Loucy (cell line): ENCODE measurements at regions not wholly inside any gene's neighbourhood (a gene's known extent, or its start where the extent isn't known, plus 50 kb on each side); places are given as distances from the start of the nearest gene placed in this dataset.

Source experiments
- H2AFZ ChIP-seq: fragments of 200-600 bp; sonication (generic); 2 replicates; pipeline ENCODE4 v1.6.0; 2016; ENCODE audit warnings: antibody characterized with exemption, mild to moderate bottlenecking, low read length, moderate library complexity
- H3F3A ChIP-seq: fragments of 200-600 bp; 2 replicates; pipeline ENCODE4 v1.6.0; 2016; ENCODE audit warnings: antibody characterized with exemption, low read depth, mild to moderate bottlenecking
- H3K27me3 ChIP-seq: fragments of 200-600 bp; sonication (generic); 2 replicates; pipeline ENCODE4 v1.6.1; 2014; ENCODE audit warnings: low read length, mild to moderate bottlenecking; ENCODE audit not compliant: insufficient read depth, poor library complexity, severe bottlenecking
- H3K36me3 ChIP-seq: fragments of 200-600 bp; sonication (generic); 2 replicates; pipeline ENCODE4 v1.6.1; 2016; ENCODE audit warnings: low read length; ENCODE audit not compliant: insufficient read depth
- H3K4me1 ChIP-seq: fragments of 200-600 bp; sonication (generic); 2 replicates; pipeline ENCODE4 v1.5.1; 2014; ENCODE audit warnings: low read length, mild to moderate bottlenecking; ENCODE audit not compliant: insufficient read depth, poor library complexity, severe bottlenecking
- H3K4me2 ChIP-seq: fragments of 200-600 bp; sonication (generic); 2 replicates; pipeline ENCODE4 v1.6.0; 2014; ENCODE audit warnings: antibody characterized with exemption, low read length, low read depth, mild to moderate bottlenecking; ENCODE audit not compliant: poor library complexity, severe bottlenecking
- H3K4me3 ChIP-seq: fragments of 200-600 bp; sonication (generic); 2 replicates; pipeline ENCODE4 v1.5.1; 2014; ENCODE audit warnings: low read length, mild to moderate bottlenecking, mixed read lengths; ENCODE audit not compliant: poor library complexity, severe bottlenecking
- H3K79me2 ChIP-seq: fragments of 200-600 bp; sonication (generic); 2 replicates; pipeline ENCODE4 v1.6.1; 2014; ENCODE audit warnings: low read length; ENCODE audit not compliant: insufficient read depth
- H3K9ac ChIP-seq: fragments of 200-600 bp; sonication (generic); 2 replicates; pipeline ENCODE4 v1.6.0; 2014; ENCODE audit warnings: mild to moderate bottlenecking, low read depth, low read length, moderate library complexity; ENCODE audit not compliant: poor library complexity, severe bottlenecking
- H3K9me2 ChIP-seq: fragments of 200-600 bp; sonication (generic); replicated peaks from 2 replicates; pipeline ENCODE4 v1.6.1; 2016; ENCODE audit warnings: low read depth, low read length, mixed read lengths
- H3K9me3 ChIP-seq: fragments of 200-600 bp; sonication (generic); 2 replicates; pipeline ENCODE4 v1.6.1; 2014; ENCODE audit warnings: mild to moderate bottlenecking, antibody characterized with exemption, low read length, low read depth; ENCODE audit not compliant: insufficient read depth
- H4K20me1 ChIP-seq: fragments of 200-600 bp; sonication (generic); 2 replicates; pipeline ENCODE4 v1.6.0; 2014; ENCODE audit warnings: antibody characterized with exemption, low read length, mild to moderate bottlenecking; ENCODE audit not compliant: insufficient read depth, poor library complexity, severe bottlenecking
- EZH2phosphoT487 ChIP-seq: fragments of 200-600 bp; IDR thresholded peaks from 2 replicates; pipeline ENCODE4 v1.6.1; 2018; ENCODE audit warnings: antibody characterized with exemption, mild to moderate bottlenecking, moderate library complexity, borderline replicate concordance
- TF ChIP-seq, protein P1 (sequence below): fragments of 200-600 bp; sonication (generic); conservative IDR thresholded peaks from 2 replicates; pipeline ENCODE4 v1.5.1; 2014; ENCODE audit warnings: mild to moderate bottlenecking, antibody characterized with exemption, low read length

DNA sequence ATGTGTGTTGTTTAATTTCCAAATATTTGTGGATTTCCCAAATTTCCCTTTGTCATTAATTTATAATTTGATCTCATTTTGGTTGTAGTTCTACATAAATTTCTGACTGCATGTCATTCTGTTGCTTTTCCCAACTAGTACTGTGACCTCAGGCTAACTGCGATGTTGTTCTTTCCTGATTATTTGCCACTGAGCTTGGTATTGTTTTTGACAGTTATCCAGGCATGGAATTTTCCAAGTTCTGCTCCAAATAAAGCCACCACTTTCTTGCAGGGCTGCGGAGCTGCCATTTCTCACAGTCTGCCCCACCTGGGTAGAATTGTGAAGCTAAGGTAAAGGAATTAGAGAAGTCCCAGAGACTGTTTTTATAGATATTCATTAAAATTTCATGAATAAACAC, 328.8 kb downstream of the ZNF674 start:
- no peaks in the 10 kb centered on the region for H3F3A ChIP-seq
- no peaks in the 10 kb centered on the region for H3K9me3 ChIP-seq
- TF ChIP-seq, protein P1, sequence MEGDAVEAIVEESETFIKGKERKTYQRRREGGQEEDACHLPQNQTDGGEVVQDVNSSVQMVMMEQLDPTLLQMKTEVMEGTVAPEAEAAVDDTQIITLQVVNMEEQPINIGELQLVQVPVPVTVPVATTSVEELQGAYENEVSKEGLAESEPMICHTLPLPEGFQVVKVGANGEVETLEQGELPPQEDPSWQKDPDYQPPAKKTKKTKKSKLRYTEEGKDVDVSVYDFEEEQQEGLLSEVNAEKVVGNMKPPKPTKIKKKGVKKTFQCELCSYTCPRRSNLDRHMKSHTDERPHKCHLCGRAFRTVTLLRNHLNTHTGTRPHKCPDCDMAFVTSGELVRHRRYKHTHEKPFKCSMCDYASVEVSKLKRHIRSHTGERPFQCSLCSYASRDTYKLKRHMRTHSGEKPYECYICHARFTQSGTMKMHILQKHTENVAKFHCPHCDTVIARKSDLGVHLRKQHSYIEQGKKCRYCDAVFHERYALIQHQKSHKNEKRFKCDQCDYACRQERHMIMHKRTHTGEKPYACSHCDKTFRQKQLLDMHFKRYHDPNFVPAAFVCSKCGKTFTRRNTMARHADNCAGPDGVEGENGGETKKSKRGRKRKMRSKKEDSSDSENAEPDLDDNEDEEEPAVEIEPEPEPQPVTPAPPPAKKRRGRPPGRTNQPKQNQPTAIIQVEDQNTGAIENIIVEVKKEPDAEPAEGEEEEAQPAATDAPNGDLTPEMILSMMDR: no peak
- TF ChIP-seq EZH2phosphoT487: no peak
- H3K4me1 ChIP-seq: no peaks in the 10 kb centered on the region
- H3K36me3 ChIP-seq: no peaks in the 10 kb centered on the region
- no peaks in the 10 kb centered on the region for H3K79me2 ChIP-seq
- H3K4me2 ChIP-seq: no peak overlapping the region
- H2AFZ ChIP-seq: no peak overlapping the region
- no peaks in the 10 kb centered on the region for H3K27me3 ChIP-seq
- no peaks in the 10 kb centered on the region for H3K9me2 ChIP-seq
- H4K20me1 ChIP-seq: no peaks in the 10 kb centered on the region
- H3K9ac ChIP-seq: no peak overlapping the region
- no peak overlapping the region for H3K4me3 ChIP-seq

DNA sequence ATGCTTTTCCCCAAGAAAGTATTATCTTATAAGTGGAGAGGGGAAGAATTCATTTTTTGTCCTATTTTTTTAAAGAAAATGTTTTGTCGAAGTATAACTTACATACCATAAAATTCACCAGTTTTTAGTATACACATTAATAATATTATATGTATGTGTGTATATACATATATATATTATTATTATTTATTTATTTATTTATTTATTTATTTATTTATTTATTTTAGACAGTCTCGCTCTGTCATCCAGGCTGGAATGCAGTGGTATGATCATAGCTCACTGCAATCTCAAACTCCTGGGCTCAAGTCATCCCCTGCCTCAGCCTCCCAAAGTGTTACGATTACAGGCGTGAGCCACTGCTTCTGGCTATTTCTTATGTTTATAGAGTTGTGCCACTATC, 334.1 kb downstream of the ZNF674 start:
- Histone ChIP-seq H3F3A (no peaks in the 10 kb centered on the region), H3K27me3 (no peaks in the 10 kb centered on the region), H3K79me2 (no peaks in the 10 kb centered on the region), H3K9me2 (no peaks in the 10 kb centered on the region), H3K4me3 (no peak overlapping the region), H3K9me3 (no peaks in the 10 kb centered on the region), H3K4me1 (peaks cover 18% of the 10 kb centered on the region), H3K36me3 (no peaks in the 10 kb centered on the region), H2AFZ (no peak overlapping the region), H4K20me1 (no peaks in the 10 kb centered on the region), H3K4me2 (no peak overlapping the region), H3K9ac (no peak overlapping the region)
- TF ChIP-seq EZH2phosphoT487: no peak
- TF ChIP-seq, protein P1: no peak

DNA sequence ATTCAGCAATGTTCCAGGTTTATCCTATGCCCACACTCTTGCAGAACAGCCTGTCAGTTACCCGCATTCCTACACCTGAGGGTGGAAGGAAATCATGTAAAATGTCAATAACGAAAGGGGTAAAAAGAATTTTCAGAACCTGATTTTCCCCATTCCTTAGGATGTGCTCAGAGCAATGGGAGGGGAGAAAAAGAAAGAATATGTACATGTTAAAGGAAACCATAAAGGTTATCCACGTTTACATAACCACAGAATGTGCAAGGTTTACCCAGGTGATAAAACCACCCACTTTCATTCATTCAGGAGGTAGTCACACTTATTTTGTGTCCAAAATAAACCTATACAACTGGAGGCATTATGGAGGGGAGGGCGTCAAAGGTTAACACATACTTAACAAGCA, 335.5 kb downstream of the ZNF674 start:
- no peak for TF ChIP-seq EZH2phosphoT487
- TF ChIP-seq, protein P1: no peak
- no peaks in the 10 kb centered on the region for H3F3A ChIP-seq
- no peaks in the 10 kb centered on the region for H4K20me1 ChIP-seq
- no peaks in the 10 kb centered on the region for H3K36me3 ChIP-seq
- H3K4me2 ChIP-seq: peak overlapping the region; percentile 42
- H3K79me2 ChIP-seq: no peaks in the 10 kb centered on the region
- no peak overlapping the region for H2AFZ ChIP-seq
- H3K9me3 ChIP-seq: no peaks in the 10 kb centered on the region
- H3K4me1 ChIP-seq: peaks cover 18% of the 10 kb centered on the region
- H3K27me3 ChIP-seq: no peaks in the 10 kb centered on the region
- no peak overlapping the region for H3K9ac ChIP-seq
- no peak overlapping the region for H3K4me3 ChIP-seq
- H3K9me2 ChIP-seq: no peaks in the 10 kb centered on the region
